HG03039 (cell line): ENCODE measurements at regions not wholly inside any gene's neighbourhood (a gene's known extent, or its start where the extent isn't known, plus 50 kb on each side); places are given as distances from the start of the nearest gene placed in this dataset.

Experiments
- ATAC-seq: cut with Tn5 transposase; IDR thresholded peaks from one replicate; pipeline ENCODE4 v1.9.1; 2021; ENCODE audit warnings: mild to moderate bottlenecking, moderate library complexity; ENCODE audit not compliant: unreplicated experiment

GRCh38 chr1:81366173-81366572, 434.6 kb upstream of the ADGRL2 start:
- ATAC-seq: no peak

- ATAC-seq: no peak
Measured at GRCh38 chr1:81364088-81364487, 436.6 kb upstream of the ADGRL2 start.

GRCh38 chr1:81358151-81358550, 442.6 kb upstream of the ADGRL2 start:
- no peak for ATAC-seq

GRCh38 chr1:81351864-81352263, 448.9 kb upstream of the ADGRL2 start:
- no peak for ATAC-seq

GRCh38 chr1:81349194-81349965, 451.4 kb upstream of the ADGRL2 start:
- no peak for ATAC-seq

GRCh38 chr1:81345110-81345509, 455.6 kb upstream of the ADGRL2 start:
- no peak for ATAC-seq

- ATAC-seq: no peak
Measured at GRCh38 chr1:81340239-81340638, 460.5 kb upstream of the ADGRL2 start.

- ATAC-seq: no peak
Measured at GRCh38 chr1:81337226-81337625, 463.5 kb upstream of the ADGRL2 start.

GRCh38 chr1:81335876-81336275, 464.9 kb upstream of the ADGRL2 start:
- ATAC-seq: no peak

- no peak for ATAC-seq
Measured at GRCh38 chr1:81330521-81330920, 470.2 kb upstream of the ADGRL2 start.

- ATAC-seq: no peak
Measured at GRCh38 chr1:81330111-81330510, 470.6 kb upstream of the ADGRL2 start.

- no peak for ATAC-seq
Measured at GRCh38 chr1:81329041-81329440, 471.7 kb upstream of the ADGRL2 start.

- ATAC-seq: no peak
Measured at GRCh38 chr1:81327743-81328142, 473.0 kb upstream of the ADGRL2 start.

- ATAC-seq: no peak
Measured at GRCh38 chr1:81327103-81327710, 473.5 kb upstream of the ADGRL2 start.

GRCh38 chr1:81326212-81326611, 474.5 kb upstream of the ADGRL2 start:
- ATAC-seq: no peak

- ATAC-seq: no peak
Measured at GRCh38 chr1:81325397-81325796, 475.3 kb upstream of the ADGRL2 start.

- ATAC-seq: no peak
Measured at GRCh38 chr1:81323862-81324261, 476.9 kb upstream of the ADGRL2 start.

- no peak for ATAC-seq
Measured at GRCh38 chr1:81317191-81317590, 483.5 kb upstream of the ADGRL2 start.

GRCh38 chr1:81314513-81315233, 486.1 kb upstream of the ADGRL2 start:
- ATAC-seq: no peak

GRCh38 chr1:81313289-81313688, 487.4 kb upstream of the ADGRL2 start:
- no peak for ATAC-seq

- no peak for ATAC-seq
Measured at GRCh38 chr1:81312272-81312754, 488.4 kb upstream of the ADGRL2 start.

GRCh38 chr1:81310250-81310649, 490.5 kb upstream of the ADGRL2 start:
- no peak for ATAC-seq
